ENCODE measurements at regions not wholly inside any gene's neighbourhood (a gene's known extent, or its start where the extent isn't known, plus 50 kb on each side); places are given as distances from the start of the nearest gene placed in this dataset.
"Not testable (repeated sequence)": the region's sequence is repeated elsewhere in the genome, so short reads cannot be mapped to it uniquely, and the experiment has no call there.

DNA sequence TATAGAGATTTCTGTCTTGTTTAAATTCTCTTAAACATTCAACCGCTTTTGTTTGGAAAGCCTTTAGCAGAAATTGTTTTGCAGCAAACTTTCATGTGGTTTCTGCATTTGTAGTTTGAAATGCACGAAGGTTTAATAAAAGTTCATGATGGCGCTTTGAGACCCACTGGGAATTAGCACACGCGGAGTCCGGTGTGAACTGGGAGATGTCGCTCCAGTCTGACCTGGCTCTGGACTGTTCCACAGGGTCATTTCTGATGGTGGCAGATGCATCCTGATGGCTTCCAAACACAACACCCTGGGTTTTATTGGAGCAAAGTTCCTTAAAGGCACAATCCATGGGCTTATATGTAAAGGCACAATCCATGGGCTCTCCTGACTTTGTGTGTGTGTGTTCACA is 78.1 kb upstream of the MTHFD1L start:
- Histone ChIP-seq H2AFZ (ENCODE audit: insufficient read depth, low read length, poor library complexity) (no peak overlapping the region), H3K18ac (ENCODE audit: low read length) (no peak overlapping the region), H3K4ac (ENCODE audit: low read depth, low read length) (no peak overlapping the region), H3K9me3 (ENCODE audit: insufficient read depth, low read depth, low read length) (no peaks in the 10 kb centered on the region), H2BK120ac (ENCODE audit: insufficient read depth, low read length, poor library complexity) (no peak overlapping the region), H2AK5ac (ENCODE audit: low read length) (no peak overlapping the region), H3K27ac (ENCODE audit: low read depth, low read length) (no peak overlapping the region), H2BK12ac (ENCODE audit: low read length) (no peak overlapping the region), H3K14ac (ENCODE audit: low read length) (no peak overlapping the region), H3K23ac (ENCODE audit: low read length) (no peak overlapping the region), H3K79me1 (ENCODE audit: low read length) (no peaks in the 10 kb centered on the region), H3K79me2 (ENCODE audit: control insufficient read depth, insufficient read depth, low read length, poor library complexity) (no peaks in the 10 kb centered on the region), H2BK5ac (ENCODE audit: low read depth, low read length, poor library complexity) (no peak overlapping the region), H4K8ac (ENCODE audit: low read depth, low read length) (no peak overlapping the region), H4K12ac (ENCODE audit: low read depth, low read length) (no peak overlapping the region), H3K36me3 (ENCODE audit: control insufficient read depth in 1 of 2, insufficient read depth in 2 of 2, low read length in 2 of 2) (peaks cover 0 to 4% of the 10 kb centered on the region in 2 experiments), H3K4me1 (ENCODE audit: control insufficient read depth in 1 of 2, insufficient read depth in 2 of 2, low read length in 2 of 2) (no peaks in the 10 kb centered on the region), H4K91ac (ENCODE audit: low read depth, low read length) (no peak overlapping the region), H3K4me2 (ENCODE audit: low read length) (no peak overlapping the region), H3K9ac (ENCODE audit: low read length) (no peak overlapping the region), H3K4me3 (ENCODE audit: low read depth, low read length) (no peak overlapping the region), H3K27me3 (ENCODE audit: insufficient read depth, low read length) (no peaks in the 10 kb centered on the region)
- no peak for DNase-seq
- WGBS (ENCODE audit: extremely low coverage, insufficient coverage, insufficient read length): no CpG with 5 or more reads among the region's 7 CpGs

DNA sequence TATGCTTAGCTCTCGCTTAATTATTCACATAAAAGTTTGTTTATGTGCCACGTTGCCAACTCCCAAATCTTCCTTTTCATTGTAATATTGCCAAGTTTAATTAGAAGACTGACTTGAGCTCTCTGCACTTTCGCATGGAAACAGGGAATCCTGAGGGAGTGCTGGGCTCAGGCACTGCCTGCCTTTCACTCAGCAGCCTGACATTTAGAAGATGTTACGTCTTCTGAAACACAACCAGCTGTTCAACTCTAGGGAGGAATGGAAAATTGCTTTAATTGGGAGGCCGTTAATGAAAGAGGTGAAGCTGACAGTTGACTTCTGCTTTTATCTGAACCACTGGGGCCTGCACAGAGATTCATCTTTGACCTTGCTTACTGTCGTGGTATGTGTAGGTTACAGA is 77.4 kb upstream of the MTHFD1L start:
- Histone ChIP-seq H2AFZ (ENCODE audit: insufficient read depth, low read length, poor library complexity) (no peak overlapping the region), H2BK12ac (ENCODE audit: low read length) (no peak overlapping the region), H3K27ac (ENCODE audit: low read depth, low read length) (no peak overlapping the region), H2AK5ac (ENCODE audit: low read length) (no peak overlapping the region), H2BK120ac (ENCODE audit: insufficient read depth, low read length, poor library complexity) (no peak overlapping the region), H3K79me1 (ENCODE audit: low read length) (no peaks in the 10 kb centered on the region), H3K18ac (ENCODE audit: low read length) (no peak overlapping the region), H3K14ac (ENCODE audit: low read length) (no peak overlapping the region), H4K91ac (ENCODE audit: low read depth, low read length) (no peak overlapping the region), H4K8ac (ENCODE audit: low read depth, low read length) (no peak overlapping the region), H3K27me3 (ENCODE audit: insufficient read depth, low read length) (no peaks in the 10 kb centered on the region), H3K36me3 (ENCODE audit: control insufficient read depth in 1 of 2, insufficient read depth in 2 of 2, low read length in 2 of 2) (peaks cover 0 to 4% of the 10 kb centered on the region in 2 experiments), H3K9ac (ENCODE audit: low read length) (no peak overlapping the region), H3K23ac (ENCODE audit: low read length) (no peak overlapping the region), H2BK5ac (ENCODE audit: low read depth, low read length, poor library complexity) (no peak overlapping the region), H4K12ac (ENCODE audit: low read depth, low read length) (no peak overlapping the region), H3K4me3 (ENCODE audit: low read depth, low read length) (no peak overlapping the region), H3K4ac (ENCODE audit: low read depth, low read length) (no peak overlapping the region), H3K4me2 (ENCODE audit: low read length) (no peak overlapping the region), H3K79me2 (ENCODE audit: control insufficient read depth, insufficient read depth, low read length, poor library complexity) (no peaks in the 10 kb centered on the region), H3K9me3 (ENCODE audit: insufficient read depth, low read depth, low read length) (no peaks in the 10 kb centered on the region), H3K4me1 (ENCODE audit: control insufficient read depth in 1 of 2, insufficient read depth in 2 of 2, low read length in 2 of 2) (no peaks in the 10 kb centered on the region)
- no peak for DNase-seq
- WGBS (ENCODE audit: extremely low coverage, insufficient coverage, insufficient read length): no CpG with 5 or more reads among the region's 6 CpGs

DNA sequence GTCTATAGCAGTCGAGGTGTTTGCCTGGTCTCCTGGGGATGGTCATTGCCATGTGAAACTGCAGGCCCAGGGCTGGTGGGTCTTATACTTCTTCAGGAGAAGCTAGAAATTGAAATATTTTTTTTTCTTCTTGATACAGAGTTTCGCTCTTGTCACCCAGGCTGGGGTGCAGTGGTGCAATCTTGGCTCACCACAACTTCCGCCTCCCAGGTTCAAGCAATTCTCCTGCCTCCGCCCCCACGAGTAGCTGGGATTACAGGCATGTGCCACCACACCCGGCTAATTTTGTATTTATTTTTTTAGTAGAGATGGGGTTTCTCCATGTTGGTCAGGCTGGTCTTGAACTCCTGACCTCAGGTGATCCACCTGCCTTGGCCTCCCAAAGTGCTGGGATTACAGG is 75.6 kb upstream of the MTHFD1L start:
- H3K79me1 ChIP-seq (ENCODE audit: low read length); H4K8ac ChIP-seq (ENCODE audit: low read depth, low read length); H3K23ac ChIP-seq (ENCODE audit: low read length); H3K27me3 ChIP-seq (ENCODE audit: insufficient read depth, low read length); H3K4ac ChIP-seq (ENCODE audit: low read depth, low read length); H2AFZ ChIP-seq (ENCODE audit: insufficient read depth, low read length, poor library complexity); H2AK5ac ChIP-seq (ENCODE audit: low read length); H3K4me3 ChIP-seq (ENCODE audit: low read depth, low read length); H3K9me3 ChIP-seq (ENCODE audit: insufficient read depth, low read depth, low read length); H3K36me3 ChIP-seq (ENCODE audit: control insufficient read depth in 1 of 2, insufficient read depth in 2 of 2, low read length in 2 of 2); H2BK12ac ChIP-seq (ENCODE audit: low read length); H3K14ac ChIP-seq (ENCODE audit: low read length); H2BK5ac ChIP-seq (ENCODE audit: low read depth, low read length, poor library complexity); H4K91ac ChIP-seq (ENCODE audit: low read depth, low read length); H3K18ac ChIP-seq (ENCODE audit: low read length); H3K79me2 ChIP-seq (ENCODE audit: control insufficient read depth, insufficient read depth, low read length, poor library complexity); H3K27ac ChIP-seq (ENCODE audit: low read depth, low read length); H4K12ac ChIP-seq (ENCODE audit: low read depth, low read length); DNase-seq; H3K4me1 ChIP-seq (ENCODE audit: control insufficient read depth in 1 of 2, insufficient read depth in 2 of 2, low read length in 2 of 2); H3K9ac ChIP-seq (ENCODE audit: low read length); H3K4me2 ChIP-seq (ENCODE audit: low read length); H2BK120ac ChIP-seq (ENCODE audit: insufficient read depth, low read length, poor library complexity): not testable (repeated sequence)
- WGBS (ENCODE audit: extremely low coverage, insufficient coverage, insufficient read length): no CpG with 5 or more reads among the region's 6 CpGs

DNA sequence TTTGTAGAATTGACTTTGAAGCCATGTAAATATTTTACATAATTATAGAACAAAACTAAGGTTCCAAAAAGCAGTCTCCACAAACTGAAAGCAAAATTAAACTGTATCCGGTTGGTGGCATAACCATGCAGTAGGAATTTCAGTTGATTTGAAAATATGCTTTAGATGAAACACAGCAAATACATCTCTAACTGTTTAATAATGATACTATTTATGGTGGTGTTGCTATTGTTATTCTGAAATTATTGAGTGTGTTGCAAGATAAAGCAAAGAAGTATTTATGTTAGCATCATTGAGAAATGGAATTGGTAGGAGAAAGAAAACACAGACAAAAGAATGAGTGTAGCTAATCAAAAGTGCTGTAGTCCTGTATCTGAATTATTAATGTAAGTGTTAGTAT is 73.8 kb upstream of the MTHFD1L start:
- no peak overlapping the region for H3K18ac ChIP-seq (ENCODE audit: low read length)
- peaks cover 0 to 7% of the 10 kb centered on the region in 2 experiments for H3K36me3 ChIP-seq (ENCODE audit: control insufficient read depth in 1 of 2, insufficient read depth in 2 of 2, low read length in 2 of 2)
- H3K79me1 ChIP-seq (ENCODE audit: low read length): no peaks in the 10 kb centered on the region
- no peak overlapping the region for H3K9ac ChIP-seq (ENCODE audit: low read length)
- no peak overlapping the region for H4K8ac ChIP-seq (ENCODE audit: low read depth, low read length)
- H2AK5ac ChIP-seq (ENCODE audit: low read length): no peak overlapping the region
- H3K4ac ChIP-seq (ENCODE audit: low read depth, low read length): no peak overlapping the region
- WGBS (ENCODE audit: extremely low coverage, insufficient coverage, insufficient read length): no CpG with 5 or more reads among the region's 1 CpG
- no peaks in the 10 kb centered on the region for H3K27me3 ChIP-seq (ENCODE audit: insufficient read depth, low read length)
- no peaks in the 10 kb centered on the region for H3K79me2 ChIP-seq (ENCODE audit: control insufficient read depth, insufficient read depth, low read length, poor library complexity)
- H4K91ac ChIP-seq (ENCODE audit: low read depth, low read length): no peak overlapping the region
- no peak overlapping the region for H2AFZ ChIP-seq (ENCODE audit: insufficient read depth, low read length, poor library complexity)
- H3K14ac ChIP-seq (ENCODE audit: low read length): no peak overlapping the region
- no peak overlapping the region for H4K12ac ChIP-seq (ENCODE audit: low read depth, low read length)
- no peak overlapping the region for H3K27ac ChIP-seq (ENCODE audit: low read depth, low read length)
- H3K9me3 ChIP-seq (ENCODE audit: insufficient read depth, low read depth, low read length): no peaks in the 10 kb centered on the region
- no peak overlapping the region for H2BK12ac ChIP-seq (ENCODE audit: low read length)
- no peak overlapping the region for H2BK120ac ChIP-seq (ENCODE audit: insufficient read depth, low read length, poor library complexity)
- H3K4me1 ChIP-seq (ENCODE audit: control insufficient read depth in 1 of 2, insufficient read depth in 2 of 2, low read length in 2 of 2): no peaks in the 10 kb centered on the region
- H3K23ac ChIP-seq (ENCODE audit: low read length): no peak overlapping the region
- no peak overlapping the region for H3K4me3 ChIP-seq (ENCODE audit: low read depth, low read length)
- no peak overlapping the region for H2BK5ac ChIP-seq (ENCODE audit: low read depth, low read length, poor library complexity)
- DNase-seq: no peak
- H3K4me2 ChIP-seq (ENCODE audit: low read length): no peak overlapping the region
